ENCODE measurements at regions not wholly inside any gene's neighbourhood (a gene's known extent, or its start where the extent isn't known, plus 50 kb on each side); places are given as distances from the start of the nearest gene placed in this dataset.
A peak's percentile ranks its signal among the peaks of the same experiment; 100 is the strongest.
"Not testable (repeated sequence)": the region's sequence is repeated elsewhere in the genome, so short reads cannot be mapped to it uniquely, and the experiment has no call there.

DNA sequence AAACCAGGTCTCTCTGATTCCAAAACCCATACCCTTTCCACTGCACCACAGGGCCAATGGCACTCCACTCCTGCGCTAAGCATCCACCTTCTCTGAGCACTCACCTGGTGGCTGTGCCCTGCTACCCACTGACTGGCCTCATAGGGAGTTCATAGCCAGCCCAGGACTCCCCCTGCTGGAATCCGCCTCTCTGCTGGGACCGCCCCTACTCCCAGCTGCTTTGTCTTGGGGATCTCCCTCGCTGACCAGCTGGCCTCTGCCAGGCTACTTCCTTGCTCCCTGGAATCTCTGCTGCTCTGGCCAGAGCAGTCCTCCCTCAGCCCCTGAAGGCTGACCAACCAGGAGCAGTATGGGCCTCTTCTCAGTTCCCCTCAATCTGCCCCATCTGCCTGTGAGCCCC lies 129.7 kb downstream of the FAXC start:
- ATAC-seq: no peak

- ATAC-seq: no peak
These were observed 132.5 kb downstream of the FAXC start for GRCh38 chr6:99216959-99217358.

DNA sequence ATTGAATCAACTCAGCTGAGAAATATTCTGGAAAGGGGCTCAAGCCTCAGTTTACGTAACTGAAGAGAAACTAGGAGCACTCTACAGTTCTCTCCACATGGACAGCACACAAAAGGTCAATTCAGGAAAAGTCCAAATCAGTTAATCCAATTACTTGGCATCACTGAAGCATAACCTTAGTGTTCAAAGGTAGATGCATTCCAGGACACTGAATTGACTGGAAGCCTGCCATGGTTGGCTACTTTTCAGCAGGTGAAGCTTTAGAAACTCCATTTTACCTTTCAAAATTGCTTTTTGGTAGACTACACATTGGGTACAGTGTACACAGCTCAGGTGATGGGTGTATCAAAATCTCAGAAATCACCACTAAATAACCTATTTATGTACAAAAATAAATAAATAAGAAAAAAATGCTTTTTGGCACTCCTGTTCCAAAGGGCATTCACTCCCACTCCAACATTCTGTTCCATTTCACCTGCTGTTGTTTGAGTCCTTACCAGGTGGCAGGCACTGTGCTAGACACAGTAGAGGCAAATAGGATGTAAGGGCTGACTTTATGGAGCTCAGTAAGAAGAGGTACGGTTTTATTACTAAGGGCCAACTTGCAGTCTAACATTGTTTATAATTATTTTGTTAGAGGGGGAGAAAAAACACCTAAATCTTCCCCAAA lies 153.4 kb downstream of the FAXC start:
- no peak for ATAC-seq

GRCh38 chr6:99192561-99192960 lies 156.9 kb downstream of the FAXC start:
- no peak for ATAC-seq

DNA sequence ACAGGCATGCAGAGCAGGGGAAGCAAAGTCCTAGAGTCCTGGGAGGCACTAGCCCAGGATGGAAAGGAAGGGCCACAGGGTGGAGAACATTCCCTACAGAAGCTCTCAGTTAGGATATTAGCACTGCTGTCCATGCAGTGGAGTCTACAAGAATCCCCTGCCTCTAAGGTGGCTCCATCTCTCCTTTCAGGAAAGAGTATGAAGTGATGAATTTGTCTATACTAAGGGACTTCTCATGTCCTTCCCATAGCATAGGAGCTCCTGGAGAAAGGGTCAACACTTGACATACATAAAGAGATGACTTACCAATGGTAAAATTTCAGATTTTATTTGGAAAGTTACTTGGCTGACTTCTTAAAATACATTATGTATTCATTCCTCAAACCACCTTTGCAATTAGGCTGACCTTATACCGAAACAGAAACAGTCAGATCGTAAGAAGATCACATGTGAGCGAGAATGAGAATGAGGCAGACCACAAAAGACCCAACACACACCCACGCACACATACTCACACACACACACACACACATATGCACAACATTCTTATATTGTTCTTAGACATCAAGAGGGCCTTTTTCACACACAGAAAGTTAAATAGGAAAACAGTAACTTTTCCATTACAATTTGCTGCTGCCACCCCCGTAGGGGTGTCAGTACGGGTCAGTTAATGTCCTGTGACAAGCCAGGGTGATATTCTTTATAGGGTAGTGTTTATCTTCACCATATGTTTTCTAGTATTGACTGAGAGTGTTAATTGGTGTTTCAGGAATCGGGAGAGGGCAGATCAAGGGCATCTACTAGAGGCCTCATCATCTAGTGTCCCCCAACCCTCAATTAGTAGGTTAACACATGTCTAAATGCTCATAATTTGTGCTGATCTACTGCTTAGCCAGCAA lies 159.4 kb downstream of the FAXC start:
- peak; percentile 51 to 64 for ATAC-seq

DNA sequence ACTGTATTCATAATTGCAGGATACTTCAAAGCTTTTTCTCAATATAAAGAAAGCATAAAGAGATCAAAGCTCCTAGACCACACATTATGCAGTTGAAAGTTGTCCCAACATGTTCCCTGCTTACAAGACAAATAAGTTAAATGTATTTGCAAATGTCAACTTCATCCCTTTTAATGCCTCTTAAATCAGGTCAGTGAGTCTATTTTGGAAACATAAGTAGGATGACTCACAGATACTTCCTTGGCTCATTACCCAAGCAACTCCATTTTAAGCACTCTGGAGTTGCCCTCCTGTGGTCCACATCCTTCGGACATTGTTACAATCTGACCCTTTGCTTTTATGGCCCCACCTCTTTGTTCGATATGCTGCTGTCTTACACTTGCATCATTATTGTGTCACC lies 162.0 kb downstream of the FAXC start:
- ATAC-seq: no peak

DNA sequence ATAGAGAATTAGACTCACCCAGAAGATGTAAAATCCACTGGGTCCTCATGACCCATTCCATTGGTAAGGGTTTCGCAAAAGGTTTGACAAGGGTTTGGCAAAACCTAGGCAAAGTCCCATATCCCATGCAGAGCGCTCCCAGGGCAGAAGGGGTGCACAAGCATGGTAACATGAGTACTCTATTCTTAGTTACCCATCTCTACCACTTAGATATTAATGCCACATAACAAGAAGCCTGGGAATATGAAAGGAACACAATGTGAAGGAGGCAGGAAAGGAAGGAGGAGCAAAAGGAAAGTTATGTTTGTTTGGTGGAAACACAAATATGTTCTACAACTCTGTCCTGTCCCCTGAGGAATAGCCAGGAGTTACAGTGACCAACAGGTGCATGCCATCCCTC lies 163.1 kb downstream of the FAXC start:
- ATAC-seq: no peak

GRCh38 chr6:99185525-99185924 lies 163.9 kb downstream of the FAXC start:
- ATAC-seq: no peak

GRCh38 chr6:99184696-99185095 lies 164.8 kb downstream of the FAXC start:
- ATAC-seq: no peak

DNA sequence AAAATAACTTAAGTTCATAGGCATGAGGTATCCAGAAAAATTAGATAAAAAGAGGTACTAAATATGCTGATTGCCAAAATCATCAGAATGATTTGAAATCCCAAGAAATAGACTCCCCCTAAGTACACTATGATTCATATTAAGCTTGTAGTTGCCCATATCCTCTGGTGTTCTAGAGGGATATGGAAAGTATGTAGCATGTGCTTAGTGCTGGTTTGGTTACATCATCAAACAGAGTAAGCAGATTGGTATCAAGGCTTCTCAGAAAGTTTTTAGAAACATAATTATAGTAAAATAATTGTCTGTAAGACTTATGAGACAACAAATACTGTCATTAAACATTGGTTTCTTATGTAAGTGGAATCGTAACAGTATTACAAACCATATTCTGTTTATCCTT lies 166.4 kb downstream of the FAXC start:
- no peak for ATAC-seq

DNA sequence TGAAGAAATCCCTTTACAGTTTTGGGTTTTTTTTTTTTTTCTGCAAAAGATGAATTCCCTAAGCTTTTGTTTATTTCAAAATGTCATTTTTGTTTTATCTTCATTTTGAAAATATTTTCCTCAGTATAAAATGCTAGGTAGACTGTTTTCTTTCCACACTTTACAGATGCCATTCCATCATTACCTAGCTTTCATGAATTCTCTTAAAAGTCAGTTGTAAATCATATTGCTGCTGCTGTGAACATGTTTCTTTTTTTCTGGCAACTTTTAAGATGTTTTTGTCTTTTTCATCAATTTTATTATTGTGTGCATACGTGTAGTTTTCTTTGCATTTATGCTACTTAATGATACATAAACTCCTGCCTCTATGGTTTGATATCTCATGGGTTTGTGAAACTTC lies 168.3 kb downstream of the FAXC start:
- ATAC-seq: no peak

DNA sequence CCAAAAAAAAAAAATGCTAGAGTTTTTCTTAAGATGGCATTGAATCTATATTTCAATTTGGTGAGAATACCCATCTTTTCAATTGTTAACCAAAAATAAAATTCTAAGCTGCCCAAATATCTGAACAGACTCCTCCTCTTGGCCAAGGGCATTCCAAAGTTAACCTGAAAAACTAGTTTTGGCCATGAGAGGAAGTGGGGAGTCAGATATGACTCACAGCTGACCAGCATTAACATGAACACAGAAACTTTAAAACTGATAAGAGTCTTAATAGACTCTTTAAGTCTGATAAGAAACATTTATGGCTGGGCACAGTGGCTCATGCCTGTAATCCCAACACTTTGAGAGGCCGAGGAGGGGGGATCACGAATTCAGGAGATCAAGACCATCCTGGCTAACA lies 171.3 kb downstream of the FAXC start:
- ATAC-seq: no peak

DNA sequence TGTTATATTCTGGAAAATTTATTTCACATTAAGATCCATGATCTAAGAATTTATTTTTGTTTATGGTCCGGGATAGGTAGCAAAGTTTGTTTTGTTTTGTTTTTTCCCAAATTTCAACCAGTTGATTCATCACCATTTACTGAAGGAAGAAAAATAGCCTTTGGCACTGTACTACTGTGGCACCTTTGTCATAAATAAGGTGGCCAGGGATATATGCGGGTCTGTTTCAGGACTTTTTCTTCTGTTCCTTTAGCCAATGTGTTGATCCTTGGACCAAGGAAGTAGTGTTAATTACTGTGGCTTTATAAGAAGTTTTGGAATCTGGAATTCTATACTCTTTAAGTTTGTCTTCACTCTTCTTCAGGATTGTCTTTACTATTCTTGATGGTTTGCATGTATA lies 171.7 kb downstream of the FAXC start:
- ATAC-seq: no peak

DNA sequence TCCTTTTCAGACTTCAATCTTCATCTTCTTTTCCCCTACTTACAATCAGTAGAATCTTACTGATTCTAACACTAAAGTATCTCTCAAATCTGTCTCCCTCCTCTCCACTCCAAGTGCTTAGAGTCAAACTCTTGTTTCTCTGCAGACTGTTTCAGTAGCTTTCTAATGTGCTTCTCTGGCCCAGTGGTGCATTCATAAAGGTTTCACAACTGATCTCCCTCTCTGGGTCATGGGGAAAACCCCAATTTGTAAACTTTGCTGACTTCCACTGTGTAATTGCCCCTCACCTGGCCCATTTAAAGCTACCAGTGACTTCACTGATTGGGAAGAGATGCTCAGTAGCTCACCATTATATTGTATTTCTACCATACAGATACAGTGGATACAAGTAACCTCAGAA lies 183.6 kb downstream of the FAXC start:
- ATAC-seq: no peak

DNA sequence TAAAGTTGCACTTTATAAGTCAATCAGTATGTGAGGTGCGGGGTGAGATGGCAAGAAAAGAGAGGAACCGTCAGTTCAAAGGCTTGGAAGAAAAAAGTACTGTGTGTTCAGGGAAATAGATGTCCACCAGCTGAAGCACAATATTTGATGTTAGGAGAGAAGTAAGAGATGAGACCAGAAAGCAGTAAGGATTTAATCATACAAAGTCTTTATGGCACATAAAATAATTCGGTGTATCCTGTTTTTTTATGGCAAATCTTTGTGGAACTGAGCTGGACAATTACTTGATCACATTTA lies 197.2 kb downstream of the FAXC start:
- no peak for ATAC-seq

DNA sequence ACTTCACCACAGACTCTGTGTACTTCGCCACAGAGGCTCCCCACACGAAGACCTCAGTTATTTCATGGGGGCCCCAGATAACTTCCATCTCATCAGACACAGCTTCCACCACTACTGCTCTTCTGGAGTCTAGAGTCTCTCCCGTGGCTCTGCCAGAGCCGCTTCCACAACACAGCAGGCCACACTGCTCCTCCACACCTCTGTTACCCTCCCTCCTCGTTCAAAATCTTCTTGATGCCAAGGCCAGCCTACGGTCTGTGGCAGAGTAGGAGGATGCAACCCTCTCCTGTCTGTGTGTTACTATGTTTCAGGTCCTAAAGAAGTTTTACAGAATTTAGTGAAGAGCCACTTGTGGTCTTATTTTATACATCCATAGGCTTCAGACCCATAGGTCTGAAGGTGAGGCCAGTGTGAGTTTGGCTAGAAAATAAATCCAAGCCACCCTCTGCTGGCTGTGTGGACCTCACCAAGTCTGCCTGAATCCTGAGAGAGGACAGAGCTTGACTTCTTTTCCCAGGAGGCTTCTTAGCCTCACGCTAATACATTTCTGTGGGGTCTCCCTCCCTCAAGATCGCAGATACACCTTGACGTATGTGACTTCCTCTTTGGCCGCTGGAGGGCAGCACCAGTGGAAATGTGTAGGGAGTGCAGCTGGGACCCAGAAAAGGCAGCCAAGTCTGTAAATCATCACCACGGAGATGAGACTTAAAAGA lies 197.7 kb downstream of the FAXC start:
- ATAC-seq: no peak

- no peak for ATAC-seq
These were observed 200.7 kb downstream of the FAXC start for GRCh38 chr6:99148761-99149160.

DNA sequence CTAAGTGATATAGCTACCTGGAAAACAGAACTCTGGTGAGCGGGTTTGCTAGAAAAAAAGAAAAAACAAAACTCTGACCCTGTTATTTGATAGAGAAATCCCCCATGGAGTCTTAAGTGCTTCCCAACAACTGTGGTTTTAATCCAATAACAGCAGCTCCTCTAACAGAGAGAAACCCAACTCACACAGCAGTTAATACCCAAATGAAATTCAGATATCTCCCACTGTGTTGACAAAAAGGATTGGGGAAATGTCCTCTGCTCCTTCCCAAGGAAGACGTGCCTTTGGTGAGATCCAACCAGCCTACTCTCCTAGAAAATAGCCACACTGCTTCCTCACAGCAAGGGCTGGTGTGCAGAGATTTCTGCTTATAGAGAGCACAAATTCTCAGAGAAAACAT lies 200.4 kb upstream of the FBXL4 start:
- no peak for ATAC-seq

GRCh38 chr6:99147206-99147605 lies 199.5 kb upstream of the FBXL4 start:
- ATAC-seq: no peak

DNA sequence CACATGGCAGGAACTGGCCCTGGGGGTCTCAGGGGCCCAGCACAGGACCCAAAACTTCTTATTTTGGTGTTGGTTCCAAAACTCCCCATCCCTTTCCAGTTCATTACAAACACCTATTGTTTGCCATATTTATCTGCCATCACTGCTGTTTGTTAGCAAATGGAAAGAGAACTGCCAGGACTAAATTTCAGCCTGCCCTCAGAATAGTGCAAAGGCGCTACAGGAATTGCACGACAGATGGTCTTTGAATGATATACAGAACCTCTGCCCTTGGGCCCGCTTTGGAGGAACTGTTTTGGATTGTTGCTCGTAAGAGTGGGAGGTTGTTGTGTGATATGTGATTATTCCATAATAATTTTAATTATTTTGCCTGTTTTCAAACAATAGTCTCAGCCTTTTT lies 199.0 kb upstream of the FBXL4 start:
- no peak for ATAC-seq

DNA sequence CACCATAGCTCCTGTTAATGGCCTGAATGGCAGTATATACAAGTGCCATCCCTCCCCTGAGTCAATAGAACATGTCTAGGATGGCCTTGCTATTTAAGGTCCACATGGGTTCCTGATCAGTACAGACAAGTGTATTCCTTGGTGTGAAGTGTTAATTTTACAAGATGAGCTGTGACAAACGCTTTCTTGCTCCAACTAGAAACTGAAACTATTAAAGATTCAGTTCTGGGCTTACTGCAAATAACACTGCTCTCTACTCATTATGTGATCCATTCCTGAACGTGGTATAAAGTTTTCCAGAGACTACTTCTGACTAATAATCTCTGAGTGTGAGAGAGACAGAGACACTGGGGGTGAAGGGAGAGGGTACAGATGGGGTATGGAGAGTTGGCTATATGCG lies 198.0 kb upstream of the FBXL4 start:
- no peak for ATAC-seq

GRCh38 chr6:99143108-99143861 lies 195.5 kb upstream of the FBXL4 start:
- ATAC-seq: no peak

DNA sequence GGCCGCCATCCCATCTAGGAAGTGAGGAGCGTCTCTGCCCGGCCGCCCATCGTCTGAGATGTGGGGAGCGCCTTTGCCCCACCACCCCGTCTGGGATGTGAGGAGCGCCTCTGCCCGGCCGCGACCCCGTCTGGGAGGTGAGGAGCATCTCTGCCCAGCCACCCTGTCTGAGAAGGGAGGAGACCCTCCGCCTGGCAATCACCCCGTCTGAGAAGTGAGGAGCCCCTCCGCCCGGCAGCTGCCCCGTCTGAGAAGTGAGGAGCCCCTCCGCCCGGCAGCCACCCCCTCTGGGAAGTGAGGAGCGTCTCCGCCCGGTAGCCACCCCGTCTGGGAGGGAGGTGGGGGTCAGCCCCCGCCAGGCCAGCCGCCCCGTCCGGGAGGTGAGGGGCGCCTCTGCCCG lies 194.2 kb upstream of the FBXL4 start:
- not testable (repeated sequence) for ATAC-seq
